A549 (cell line): ENCODE measurements at regions not wholly inside any gene's neighbourhood (a gene's known extent, or its start where the extent isn't known, plus 50 kb on each side); places are given as distances from the start of the nearest gene placed in this dataset.
A peak's percentile ranks its signal among the peaks of the same experiment; 100 is the strongest.
"Not testable (repeated sequence)": the region's sequence is repeated elsewhere in the genome, so short reads cannot be mapped to it uniquely, and the experiment has no call there.

Experiments
- ATAC-seq, 2 experiments: fragments of 200-7000 bp in 1 of 2; fragments of >200 bp in 1 of 2; cut with Nextera tagmentation in 1 of 2; cut with Tn5 transposase in 1 of 2; 3 replicates each; pipeline versions ENCODE4 v1.8.0 to v1.9.1; 2018 to 2020; ENCODE audit warnings: mild to moderate bottlenecking in 1 of 2, moderate library complexity in 1 of 2
- CTCF ChIA-PET: fragments of 300-600 bp; sonication (Branson Sonifier 250); formaldehyde crosslinking; extraction: SDS; loops from one replicate; lab custom pipeline; 2021; ENCODE audit warnings: antibody characterized with exemption, inconsistent platforms; lab: Yijun Ruan, JAX
- POLR2A ChIA-PET: fragments of 350-600 bp; formaldehyde crosslinking; extraction: SDS; loops from one replicate; lab custom pipeline; 2021; ENCODE audit warnings: antibody characterized with exemption, inconsistent platforms; lab: Yijun Ruan, JAX
- DNase-seq, 2 experiments: peaks; one replicate each; pipeline versions ENCODE4 v3.0.0 to v3.0.0-alpha.2; 2011 to 2016; ENCODE audit warnings: low read depth in 1 of 2, low spot score in 1 of 2
- FAIRE-seq: peaks from 2 replicates; lab custom pipeline; 2011; peaks lifted over from hg19 to GRCh38; lab: Jason Lieb, UNC
- H3K27ac ChIP-seq, 2 experiments: fragments of >200 bp; sonication (Bioruptor Twin); formaldehyde crosslinking; 3 replicates each; pipeline ENCODE4 v1.5.1; 2016 to 2017
- H3K4me1 ChIP-seq: fragments of >200 bp; sonication (Bioruptor Twin); formaldehyde crosslinking; 3 replicates; pipeline ENCODE4 v1.6.1; 2016
- H3K4me2 ChIP-seq: fragments of >200 bp; sonication (Bioruptor Twin); formaldehyde crosslinking; 3 replicates; pipeline ENCODE4 v1.6.1; 2016
- H3K4me3 ChIP-seq: fragments of >200 bp; sonication (Bioruptor Twin); formaldehyde crosslinking; 3 replicates; pipeline ENCODE4 v1.5.1; 2016
- H3K9me3 ChIP-seq: fragments of >200 bp; sonication (Bioruptor Twin); formaldehyde crosslinking; 3 replicates; pipeline ENCODE4 v1.6.1; 2016
- BCL3 ChIP-seq: fragments of >200 bp; sonication (Bioruptor Twin); formaldehyde crosslinking; IDR thresholded peaks from 3 replicates; pipeline ENCODE4 v1.6.1; 2016
- CBX8 ChIP-seq: fragments of 200-600 bp; sonication (generic); IDR thresholded peaks from 2 replicates; pipeline ENCODE4 v1.6.1; 2016
- CHD4 ChIP-seq: fragments of 200-600 bp; sonication (generic); IDR thresholded peaks from 2 replicates; pipeline ENCODE4 v1.6.1; 2016; ENCODE audit warnings: antibody characterized with exemption, mild to moderate bottlenecking, borderline replicate concordance
- EHF ChIP-seq: fragments of 250-450 bp; sonication (Bioruptor Pico); IDR thresholded peaks from 2 replicates; pipeline ENCODE4 v1.5.0; 2020; ENCODE audit warnings: mild to moderate bottlenecking
- ESRRA ChIP-seq: fragments of 150-350 bp; IDR thresholded peaks from 2 replicates; pipeline ENCODE4 v1.6.1; 2014; ENCODE audit warnings: mild to moderate bottlenecking, low read length, borderline replicate concordance
- MAX ChIP-seq: IDR thresholded peaks from 2 replicates; pipeline ENCODE4 v1.6.1; 2012
- MYC ChIP-seq: IDR thresholded peaks from 2 replicates; pipeline ENCODE4 v1.6.1; 2012; ENCODE audit warnings: mild to moderate bottlenecking, inconsistent platforms, low read length, improper control_type of control experiment, borderline replicate concordance
- RAD21 ChIP-seq, 2 experiments: fragments of >200 bp in 1 of 2; sonication (Bioruptor Twin) in 1 of 2; formaldehyde crosslinking in 1 of 2; IDR thresholded peaks in 1 of 2; conservative IDR thresholded peaks in 1 of 2; 2 replicates in 1 of 2; 3 replicates in 1 of 2; pipeline ENCODE4 v1.6.1; 2012 to 2018; ENCODE audit warnings: inconsistent platforms in 1 of 2
- RARB ChIP-seq: fragments of 250-450 bp; sonication (Bioruptor Pico); IDR thresholded peaks from 2 replicates; pipeline ENCODE4 v1.8.0; 2021; ENCODE audit warnings: mild to moderate bottlenecking, moderate library complexity
- SMC3 ChIP-seq: fragments of >200 bp; sonication (Bioruptor Twin); formaldehyde crosslinking; IDR thresholded peaks from 3 replicates; pipeline ENCODE4 v1.6.1; 2018; ENCODE audit warnings: inconsistent platforms
- ZC3H11A ChIP-seq: fragments of 450-650 bp; IDR thresholded peaks from 2 replicates; pipeline ENCODE4 v1.6.1; 2014; ENCODE audit warnings: antibody characterized with exemption, mild to moderate bottlenecking
- ZFP36 ChIP-seq: fragments of 450-650 bp; IDR thresholded peaks from 2 replicates; pipeline ENCODE4 v1.6.1; 2014; ENCODE audit warnings: borderline replicate concordance; ENCODE audit not compliant: partially characterized antibody
- WGBS: methylation state at CpG from one replicate; pipeline ENCODE4 v1.1.6; 2017; ENCODE audit errors: missing lambda C conversion rate; 5-methylcytosine and 5-hydroxymethylcytosine counted together
- TF ChIP-seq, protein P1 (sequence below): fragments of 150-350 bp; IDR thresholded peaks from 2 replicates; pipeline ENCODE4 v1.6.1; 2014; ENCODE audit warnings: low read depth, mild to moderate bottlenecking, low read length
- TF ChIP-seq, protein P2 (sequence below): fragments of 250-450 bp; sonication (Bioruptor Pico); IDR thresholded peaks from 2 replicates; pipeline ENCODE4 v1.5.0; 2021; ENCODE audit warnings: mild to moderate bottlenecking, moderate library complexity, borderline replicate concordance

GRCh38 chr11:69205743-69206612 is 50.2 kb downstream of the SMIM38 start:
- ATAC-seq (no peak), FAIRE-seq (no peak), DNase-seq (no peak)
- POLR2A ChIA-PET = no interaction called here
- Histone ChIP-seq H3K27ac (no peak overlapping the region), H3K4me3 (no peak overlapping the region), H3K4me1 (no peaks in the 10 kb centered on the region), H3K4me2 (no peak overlapping the region), H3K9me3 (peaks cover 7% of the 10 kb centered on the region)
- CTCF ChIA-PET = interaction anchor here (0.7 to 1.7 kb wide), 4 partner anchors 34 to 436 kb away, joined by 3 to 4 read pairs (median 3); partner anchors contain the start of gene MYEOV
- TF ChIP-seq BCL3 (no peak), MAX (no peak), ZFP36 (peak; percentile 62), EHF (CRISPR knock-in tag) (no peak)
- TF ChIP-seq, protein P1, sequence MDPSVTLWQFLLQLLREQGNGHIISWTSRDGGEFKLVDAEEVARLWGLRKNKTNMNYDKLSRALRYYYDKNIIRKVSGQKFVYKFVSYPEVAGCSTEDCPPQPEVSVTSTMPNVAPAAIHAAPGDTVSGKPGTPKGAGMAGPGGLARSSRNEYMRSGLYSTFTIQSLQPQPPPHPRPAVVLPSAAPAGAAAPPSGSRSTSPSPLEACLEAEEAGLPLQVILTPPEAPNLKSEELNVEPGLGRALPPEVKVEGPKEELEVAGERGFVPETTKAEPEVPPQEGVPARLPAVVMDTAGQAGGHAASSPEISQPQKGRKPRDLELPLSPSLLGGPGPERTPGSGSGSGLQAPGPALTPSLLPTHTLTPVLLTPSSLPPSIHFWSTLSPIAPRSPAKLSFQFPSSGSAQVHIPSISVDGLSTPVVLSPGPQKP = no peak
- WGBS = 86% methylated on average over 28 of the region's 28 CpGs

GRCh38 chr11:69206613-69206965 is 50.9 kb downstream of the SMIM38 start:
- CTCF ChIA-PET = interaction anchor here (1.7 kb wide), 1 partner anchor 75 kb away, joined by 3 read pairs; no protein-coding TSS in a partner anchor
- POLR2A ChIA-PET, FAIRE-seq, H3K9me3 ChIP-seq, H3K27ac ChIP-seq, H3K4me1 ChIP-seq, ATAC-seq, H3K4me2 ChIP-seq, H3K4me3 ChIP-seq, DNase-seq: not testable (repeated sequence)
- WGBS = 61% methylated on average over 7 of the region's 7 CpGs

DNA sequence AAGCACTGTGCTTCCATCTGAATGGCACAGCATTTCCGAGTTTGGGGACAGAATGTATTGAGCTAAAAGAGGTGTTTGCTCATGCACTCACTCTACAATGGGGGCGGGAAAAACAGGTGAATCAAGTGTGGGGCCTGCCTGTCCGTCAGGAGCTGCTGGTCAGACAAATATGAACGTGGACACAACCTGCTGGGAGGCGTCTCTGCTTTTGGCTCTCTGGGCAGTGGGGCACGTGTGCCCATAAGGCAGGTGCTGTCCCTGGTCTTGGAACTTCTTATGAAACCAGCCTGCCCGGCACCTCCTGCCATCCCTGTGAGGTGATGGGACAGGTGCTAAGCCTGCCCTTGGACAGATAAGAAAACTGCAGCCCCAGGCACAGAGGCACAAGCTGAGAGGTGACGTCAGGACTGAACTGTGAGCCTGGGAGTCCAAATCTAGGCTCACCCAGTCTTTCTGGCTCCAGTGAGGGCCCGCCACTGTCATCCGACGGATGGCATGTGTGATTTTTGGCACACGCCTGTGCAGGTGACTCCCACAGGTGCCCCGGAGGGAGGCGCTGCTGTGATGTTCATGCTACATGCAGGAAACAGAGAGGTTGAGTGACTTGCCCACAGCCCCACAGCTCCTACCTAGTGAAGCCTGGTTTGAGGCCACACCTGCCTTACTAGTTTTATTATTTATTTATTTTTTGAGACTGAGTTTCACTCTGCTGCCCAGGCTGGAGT is 51.6 kb downstream of the SMIM38 start:
- TF ChIP-seq MYC (no peak), CBX8 (no peak), SMC3 (no peak), MAX (no peak), CHD4 (no peak), ZC3H11A (no peak), RARB (CRISPR knock-in tag) (no peak), RAD21 (conservative IDR thresholded peaks at IDR 0.05 in 1 of 2, IDR thresholded peaks at IDR 0.05 in 1 of 2) (no peak), ESRRA (no peak)
- TF ChIP-seq, protein P2, sequence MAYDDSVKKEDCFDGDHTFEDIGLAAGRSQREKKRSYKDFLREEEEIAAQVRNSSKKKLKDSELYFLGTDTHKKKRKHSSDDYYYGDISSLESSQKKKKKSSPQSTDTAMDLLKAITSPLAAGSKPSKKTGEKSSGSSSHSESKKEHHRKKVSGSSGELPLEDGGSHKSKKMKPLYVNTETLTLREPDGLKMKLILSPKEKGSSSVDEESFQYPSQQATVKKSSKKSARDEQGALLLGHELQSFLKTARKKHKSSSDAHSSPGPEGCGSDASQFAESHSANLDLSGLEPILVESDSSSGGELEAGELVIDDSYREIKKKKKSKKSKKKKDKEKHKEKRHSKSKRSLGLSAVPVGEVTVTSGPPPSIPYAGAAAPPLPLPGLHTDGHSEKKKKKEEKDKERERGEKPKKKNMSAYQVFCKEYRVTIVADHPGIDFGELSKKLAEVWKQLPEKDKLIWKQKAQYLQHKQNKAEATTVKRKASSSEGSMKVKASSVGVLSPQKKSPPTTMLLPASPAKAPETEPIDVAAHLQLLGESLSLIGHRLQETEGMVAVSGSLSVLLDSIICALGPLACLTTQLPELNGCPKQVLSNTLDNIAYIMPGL (CRISPR knock-in tag) = no peak
- TF ChIP-seq, protein P1 = no peak
- POLR2A ChIA-PET = no interaction called here
- FAIRE-seq (no peak), DNase-seq (no peak), ATAC-seq (no peak)
- 71% methylated on average over 14 of the region's 14 CpGs for WGBS
- H3K4me1 ChIP-seq = no peaks in the 10 kb centered on the region
- CTCF ChIA-PET = interaction anchor here (0.6 to 1.8 kb wide), 3 partner anchors 15 to 106 kb away, joined by 3 to 9 read pairs (median 3); no protein-coding TSS in a partner anchor
- no peak overlapping the region for H3K27ac ChIP-seq
- no peak overlapping the region for H3K4me2 ChIP-seq
- H3K4me3 ChIP-seq = no peak overlapping the region
- peaks cover 7% of the 10 kb centered on the region for H3K9me3 ChIP-seq
